ENCODE measurements at regions not wholly inside any gene's neighbourhood (a gene's known extent, or its start where the extent isn't known, plus 50 kb on each side); places are given as distances from the start of the nearest gene placed in this dataset.

DNA sequence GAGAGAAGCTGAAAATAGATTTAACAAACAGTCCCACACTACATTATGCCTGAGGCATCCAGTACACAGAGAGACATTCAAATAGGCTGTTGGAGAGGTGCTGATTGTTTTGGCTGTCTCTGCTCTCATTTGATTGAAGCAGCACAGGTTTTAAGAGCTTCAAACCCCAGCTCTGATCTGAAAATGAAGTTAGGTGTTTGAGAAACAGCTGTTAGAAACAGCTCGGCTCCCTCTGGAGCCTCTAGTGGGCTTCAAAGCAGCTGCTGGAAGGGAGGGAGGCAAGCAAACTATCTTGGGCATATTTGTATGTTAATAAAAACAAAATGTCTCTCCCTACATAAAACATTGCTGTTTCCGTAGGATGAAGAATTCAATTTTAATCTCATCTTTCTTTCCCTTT, 607.3 kb upstream of the GOT2 start:
- TF ChIP-seq, protein P1, sequence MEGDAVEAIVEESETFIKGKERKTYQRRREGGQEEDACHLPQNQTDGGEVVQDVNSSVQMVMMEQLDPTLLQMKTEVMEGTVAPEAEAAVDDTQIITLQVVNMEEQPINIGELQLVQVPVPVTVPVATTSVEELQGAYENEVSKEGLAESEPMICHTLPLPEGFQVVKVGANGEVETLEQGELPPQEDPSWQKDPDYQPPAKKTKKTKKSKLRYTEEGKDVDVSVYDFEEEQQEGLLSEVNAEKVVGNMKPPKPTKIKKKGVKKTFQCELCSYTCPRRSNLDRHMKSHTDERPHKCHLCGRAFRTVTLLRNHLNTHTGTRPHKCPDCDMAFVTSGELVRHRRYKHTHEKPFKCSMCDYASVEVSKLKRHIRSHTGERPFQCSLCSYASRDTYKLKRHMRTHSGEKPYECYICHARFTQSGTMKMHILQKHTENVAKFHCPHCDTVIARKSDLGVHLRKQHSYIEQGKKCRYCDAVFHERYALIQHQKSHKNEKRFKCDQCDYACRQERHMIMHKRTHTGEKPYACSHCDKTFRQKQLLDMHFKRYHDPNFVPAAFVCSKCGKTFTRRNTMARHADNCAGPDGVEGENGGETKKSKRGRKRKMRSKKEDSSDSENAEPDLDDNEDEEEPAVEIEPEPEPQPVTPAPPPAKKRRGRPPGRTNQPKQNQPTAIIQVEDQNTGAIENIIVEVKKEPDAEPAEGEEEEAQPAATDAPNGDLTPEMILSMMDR (IDR thresholded peaks at IDR 0.05; ENCODE audit: insufficient read depth, low read length, poor library complexity, severe bottlenecking), result no peak
- no peak for TF ChIP-seq EZH2phosphoT487 (conservative IDR thresholded peaks at IDR 0.05; ENCODE audit: low read length)

Measured in SU-DHL-6 (cell line).